Cortex of kidney (tissue), 1 donor: ENCODE measurements at regions not wholly inside any gene's neighbourhood (a gene's known extent, or its start where the extent isn't known, plus 50 kb on each side); places are given as distances from the start of the nearest gene placed in this dataset.
"Not testable (repeated sequence)": the region's sequence is repeated elsewhere in the genome, so short reads cannot be mapped to it uniquely, and the experiment has no call there.

Experiments used
- DNase-seq: peaks from one replicate; lab custom pipeline; 2025; lab: John Stamatoyannopoulos, UW

GRCh38 chr9:89674667-89675057 is 69.8 kb downstream of the GADD45G start:
- DNase-seq = no peak

GRCh38 chr9:89675058-89675742 is 70.4 kb downstream of the GADD45G start:
- DNase-seq = no peak

DNA sequence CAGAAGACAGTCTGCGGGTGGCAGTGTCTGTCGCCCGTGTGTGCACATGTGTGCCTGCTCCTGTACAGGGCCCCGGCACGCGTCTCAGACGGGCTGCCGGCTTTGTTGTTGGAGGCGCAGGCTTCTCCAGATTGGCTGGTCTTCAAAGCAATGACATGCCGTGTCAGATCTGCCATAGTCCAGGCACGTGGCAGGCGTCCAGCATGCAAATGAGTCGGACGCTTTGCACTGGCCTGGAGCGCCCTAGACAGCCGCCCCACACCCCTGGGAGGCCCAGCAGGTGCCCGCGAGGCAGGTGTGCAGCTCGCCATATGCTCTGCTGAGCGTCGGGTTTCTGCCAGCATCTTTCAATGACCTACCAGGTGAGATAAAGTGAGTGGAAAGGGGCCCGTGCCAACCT is 71.5 kb downstream of the GADD45G start:
- DNase-seq = no peak

GRCh38 chr9:89677702-89678395 is 73.0 kb downstream of the GADD45G start:
- DNase-seq = no peak

GRCh38 chr9:89678396-89679015 is 73.7 kb downstream of the GADD45G start:
- DNase-seq = no peak

- DNase-seq = no peak
These were observed 74.2 kb downstream of the GADD45G start for GRCh38 chr9:89679016-89679415.

DNA sequence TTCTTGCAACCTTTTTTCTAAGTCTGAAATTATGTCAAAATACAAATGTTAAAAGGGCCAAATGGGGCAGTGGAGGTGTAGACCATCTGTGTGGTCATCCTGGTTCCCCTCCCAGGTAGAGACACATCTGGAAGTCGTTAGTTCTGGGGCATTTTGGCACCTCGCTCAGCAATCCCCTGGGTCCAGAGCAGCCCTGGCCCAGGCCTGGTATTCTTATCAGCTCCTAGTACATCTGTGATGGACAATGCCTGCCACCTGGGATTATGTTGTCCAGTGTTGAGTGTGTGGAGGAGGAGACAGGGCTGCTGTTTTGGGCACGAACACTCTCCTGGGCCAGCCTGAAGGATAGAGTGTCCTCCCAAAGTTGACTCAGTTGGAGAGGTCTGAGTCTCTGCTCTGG is 74.8 kb downstream of the GADD45G start:
- DNase-seq = no peak

- DNase-seq = no peak
These were observed 76.0 kb downstream of the GADD45G start for GRCh38 chr9:89680547-89681467.

GRCh38 chr9:89681468-89681859 is 76.7 kb downstream of the GADD45G start:
- DNase-seq = not testable (repeated sequence)

DNA sequence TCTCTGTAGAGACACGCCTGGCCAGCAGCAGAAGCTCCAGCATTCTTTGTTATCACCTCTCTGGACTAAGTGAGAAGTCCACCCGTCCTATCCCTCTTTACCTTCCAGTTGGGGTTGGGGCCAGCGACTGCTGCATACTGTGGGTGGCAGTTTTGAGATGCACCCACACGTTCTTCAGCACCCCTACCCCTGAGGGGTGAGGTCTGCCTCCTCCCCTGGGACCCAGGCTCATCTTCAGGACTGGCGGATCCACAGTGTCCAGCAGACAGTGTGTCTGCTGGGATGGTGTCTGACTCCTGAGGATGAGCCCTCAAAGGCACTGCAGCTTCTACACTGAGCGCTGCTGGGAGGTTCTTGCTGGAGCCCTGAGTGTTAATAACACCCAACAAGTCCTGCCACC is 78.8 kb downstream of the GADD45G start:
- no peak for DNase-seq

- no peak for DNase-seq
These were observed 79.4 kb downstream of the GADD45G start for GRCh38 chr9:89684218-89684617.

DNA sequence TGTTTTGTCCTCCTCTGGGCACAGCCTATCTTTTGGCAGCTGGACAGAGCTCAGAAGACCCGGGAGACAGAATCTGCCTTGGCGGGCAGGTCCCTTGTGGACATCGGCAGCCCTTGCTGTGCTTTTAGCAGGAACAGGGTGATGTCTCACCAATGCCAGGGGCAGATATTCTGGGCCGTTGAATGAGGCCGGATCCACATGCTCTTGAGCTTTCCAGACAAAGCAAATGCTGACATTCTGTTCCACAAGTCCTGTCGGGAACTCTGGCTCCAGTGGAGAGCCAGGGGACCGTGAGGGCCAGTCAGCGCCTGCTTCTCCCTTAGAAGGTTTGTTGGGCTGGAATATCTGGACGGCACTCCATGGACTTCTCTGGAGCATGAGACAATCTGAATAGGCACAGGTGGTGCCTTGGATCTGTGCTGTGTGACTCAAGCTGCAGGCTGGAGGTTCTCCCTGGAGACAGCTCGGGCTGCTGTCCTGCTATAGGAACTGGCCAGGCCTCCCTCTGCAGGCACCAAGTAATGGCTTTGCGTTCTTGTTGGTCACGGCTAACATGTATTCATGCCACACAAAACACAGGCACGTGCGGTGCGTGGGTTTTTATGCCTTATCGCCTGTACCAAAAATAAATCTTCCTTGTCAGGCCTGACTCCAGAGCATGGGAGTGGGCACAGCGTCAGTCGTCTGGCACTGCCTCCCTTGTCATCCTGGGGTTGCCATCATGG is 80.3 kb downstream of the GADD45G start:
- DNase-seq = no peak

- DNase-seq = no peak
These were observed 80.9 kb downstream of the GADD45G start for GRCh38 chr9:89685698-89686097.

GRCh38 chr9:89686126-89686525 is 81.3 kb downstream of the GADD45G start:
- DNase-seq = no peak

DNA sequence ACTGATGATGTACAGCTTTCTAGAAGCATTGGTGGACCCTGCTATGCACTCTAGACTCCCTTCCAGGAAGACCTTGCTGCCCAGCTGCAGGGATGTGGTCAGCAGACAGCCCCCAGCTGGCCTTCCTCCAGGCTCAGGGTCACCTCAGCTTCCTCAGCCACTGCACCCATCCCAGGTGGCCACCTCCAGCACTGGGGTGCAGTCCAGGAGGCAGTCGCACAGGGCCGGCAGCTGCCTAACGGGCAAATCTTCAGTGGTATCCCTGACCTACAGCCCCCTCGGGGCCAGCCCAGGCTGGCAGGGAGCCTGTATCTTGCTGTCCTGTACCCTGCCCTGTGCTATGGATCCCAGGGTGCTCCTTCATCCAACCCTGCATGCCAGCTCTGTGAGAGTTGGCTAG is 81.8 kb downstream of the GADD45G start:
- DNase-seq = no peak

DNA sequence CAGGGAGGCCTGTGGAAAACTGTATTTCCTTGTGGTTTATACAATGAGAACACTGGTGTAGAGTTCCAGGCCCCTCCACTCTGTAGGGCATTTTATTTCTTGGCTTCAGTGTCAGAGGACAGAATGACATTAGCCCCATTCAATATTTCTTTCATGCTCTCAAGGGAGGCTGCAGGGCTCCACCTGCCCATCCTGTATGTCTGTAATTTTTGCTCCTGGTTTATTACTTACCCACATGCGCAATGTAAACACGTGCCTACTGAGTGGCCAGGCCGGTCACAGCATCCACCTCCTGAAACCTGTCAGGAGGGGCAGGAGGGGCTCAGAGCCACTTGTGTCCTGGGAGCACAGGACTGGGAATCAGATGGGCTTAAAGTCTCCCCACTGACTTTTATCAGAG is 82.4 kb downstream of the GADD45G start:
- no peak for DNase-seq

DNA sequence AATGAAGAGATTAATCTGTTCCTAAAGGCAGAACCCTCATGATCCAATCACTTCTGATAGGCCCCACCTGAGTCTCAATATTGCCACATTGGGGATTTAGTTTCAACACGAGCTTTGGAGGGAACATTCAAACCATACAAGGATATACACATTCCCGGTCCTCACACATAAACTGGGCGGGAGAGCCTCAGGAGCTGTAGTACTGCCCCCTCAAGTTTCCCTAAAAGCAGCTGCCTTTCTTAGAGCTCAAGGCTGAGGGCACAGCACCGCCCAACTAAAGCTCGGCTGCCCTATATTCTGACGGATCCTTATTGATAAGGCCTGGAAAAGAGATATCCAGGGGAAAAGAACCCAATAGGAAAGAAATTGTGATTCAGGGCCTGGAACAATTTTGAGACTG is 83.0 kb downstream of the GADD45G start:
- DNase-seq = no peak

- DNase-seq = not testable (repeated sequence)
These were observed 84.5 kb downstream of the GADD45G start for GRCh38 chr9:89689321-89689720.

- DNase-seq = no peak
These were observed 85.6 kb downstream of the GADD45G start for GRCh38 chr9:89690334-89690912.

- no peak for DNase-seq
These were observed 90.7 kb downstream of the GADD45G start for GRCh38 chr9:89695441-89695891.

DNA sequence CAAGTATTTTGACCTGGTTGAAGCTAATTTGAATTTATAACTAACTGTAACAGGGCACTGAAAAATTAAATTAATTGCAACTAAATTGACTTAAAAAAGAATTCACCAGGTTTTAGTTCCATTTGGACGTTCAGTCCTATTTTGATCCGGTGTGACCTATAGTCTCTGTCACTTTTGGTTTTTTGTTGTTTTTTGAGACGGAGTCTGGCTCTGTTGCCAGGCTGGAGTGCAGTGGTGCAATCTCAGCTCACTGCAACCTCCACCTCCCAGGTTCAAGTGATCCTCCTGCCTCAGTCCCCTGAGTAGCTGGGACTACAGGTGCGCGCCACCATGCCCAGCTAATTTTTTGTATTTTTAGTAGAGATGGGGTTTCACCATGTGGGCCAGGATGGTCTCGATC is 91.2 kb downstream of the GADD45G start:
- DNase-seq = not testable (repeated sequence)
